Thymus (tissue), 11 donors: ENCODE measurements at regions not wholly inside any gene's neighbourhood (a gene's known extent, or its start where the extent isn't known, plus 50 kb on each side); places are given as distances from the start of the nearest gene placed in this dataset.

Experiments used
- DNase-seq, 9 donors: peaks; one replicate each; pipeline ENCODE4 v3.0.0-alpha.2; 2013; ENCODE audit warnings: low spot score in 9 of 9, low read depth in 6 of 9, missing footprints in 1 of 9
- H3K27ac ChIP-seq, 2 donors: one replicate each; pipeline ENCODE4 v1.5.1; 2013; ENCODE audit warnings: control low read depth in 1 of 2, low read depth in 1 of 2, low read length in 1 of 2, mild to moderate bottlenecking in 1 of 2, moderate library complexity in 1 of 2
- H3K27me3 ChIP-seq, 2 donors: one replicate each; pipeline ENCODE4 v1.5.1; 2013; ENCODE audit warnings: low read length in 1 of 2; ENCODE audit not compliant: control insufficient read depth in 2 of 2, insufficient read depth in 1 of 2
- H3K36me3 ChIP-seq, 2 donors: one replicate each; pipeline ENCODE4 v1.5.1; 2013; ENCODE audit warnings: low read length in 1 of 2, mild to moderate bottlenecking in 1 of 2, moderate library complexity in 1 of 2; ENCODE audit not compliant: control insufficient read depth in 2 of 2, insufficient read depth in 2 of 2
- H3K4me1 ChIP-seq, 2 donors: one replicate each; pipeline ENCODE4 v1.5.1; 2013; ENCODE audit warnings: low read length in 2 of 2; ENCODE audit not compliant: control insufficient read depth in 2 of 2, insufficient read depth in 2 of 2
- H3K4me3 ChIP-seq, 2 donors: one replicate each; pipeline ENCODE4 v1.5.1; 2013; ENCODE audit warnings: low read length in 2 of 2, control low read depth in 1 of 2, mild to moderate bottlenecking in 1 of 2
- H3K9me3 ChIP-seq, 2 donors: one replicate each; pipeline ENCODE4 v1.5.1; 2013; ENCODE audit warnings: low read length in 1 of 2, mild to moderate bottlenecking in 1 of 2; ENCODE audit not compliant: control insufficient read depth in 2 of 2, insufficient read depth in 1 of 2
- WGBS: extraction: QIAGEN DNeasy Blood & Tissue Kit; methylation state at CpG from one replicate; pipeline ENCODE4 v1.1.7; 2013; 5-methylcytosine and 5-hydroxymethylcytosine counted together
- donor health status: healthy.

- Histone ChIP-seq H3K27ac (no peak overlapping the region), H3K36me3 (no peaks in the 10 kb centered on the region), H3K4me1 (no peaks in the 10 kb centered on the region), H3K27me3 (peaks cover 3 to 17% of the 10 kb centered on the region in 2 donors), H3K4me3 (no peak overlapping the region), H3K9me3 (no peaks in the 10 kb centered on the region)
- WGBS: 89% methylated on average over 10 of the region's 10 CpGs
- no peak for DNase-seq
These were observed 330.7 kb downstream of the MTX2 start for GRCh38 chr2:176599796-176600485.

- WGBS: 84% methylated on average over 2 of the region's 2 CpGs
- peaks cover 0 to 17% of the 10 kb centered on the region in 2 donors for H3K27me3 ChIP-seq
These were observed 331.8 kb downstream of the MTX2 start for GRCh38 chr2:176601066-176601465.

GRCh38 chr2:176612036-176612435 is 342.8 kb downstream of the MTX2 start:
- Histone ChIP-seq H3K27me3 (peaks cover 0 to 20% of the 10 kb centered on the region in 2 donors), H3K9me3 (no peaks in the 10 kb centered on the region), H3K4me1 (no peaks in the 10 kb centered on the region), H3K36me3 (no peaks in the 10 kb centered on the region), H3K4me3 (no peak overlapping the region), H3K27ac (no peak overlapping the region)
- DNase-seq: no peak
- WGBS: 97% methylated on average over 4 of the region's 4 CpGs

More at GRCh38 chr2:176601066-176601465, 331.8 kb downstream of the MTX2 start:
- no peak for DNase-seq
- Histone ChIP-seq H3K27ac (no peak overlapping the region), H3K4me1 (no peaks in the 10 kb centered on the region), H3K36me3 (no peaks in the 10 kb centered on the region), H3K9me3 (no peaks in the 10 kb centered on the region), H3K4me3 (no peak overlapping the region)

- Histone ChIP-seq H3K36me3 (no peaks in the 10 kb centered on the region), H3K4me3 (no peak overlapping the region), H3K27ac (no peak overlapping the region), H3K27me3 (peaks cover 0 to 20% of the 10 kb centered on the region in 2 donors), H3K4me1 (no peaks in the 10 kb centered on the region), H3K9me3 (no peaks in the 10 kb centered on the region)
- DNase-seq: no peak
- 61% methylated on average over 3 of the region's 3 CpGs for WGBS
These were observed 343.5 kb downstream of the MTX2 start for GRCh38 chr2:176612736-176613135.

- 72% methylated on average over 3 of the region's 3 CpGs for WGBS
- no peak overlapping the region for H3K27ac ChIP-seq
These were observed 344.2 kb downstream of the MTX2 start for GRCh38 chr2:176613323-176613987.

GRCh38 chr2:176614049-176614448 is 344.8 kb downstream of the MTX2 start:
- no peak for DNase-seq
- H3K4me1 ChIP-seq: no peaks in the 10 kb centered on the region
- peaks cover 0 to 20% of the 10 kb centered on the region in 2 donors for H3K27me3 ChIP-seq
- H3K9me3 ChIP-seq: no peaks in the 10 kb centered on the region
- no peak overlapping the region for H3K27ac ChIP-seq
- H3K4me3 ChIP-seq: no peak overlapping the region
- WGBS: 77% methylated on average over 2 of the region's 2 CpGs
- no peaks in the 10 kb centered on the region for H3K36me3 ChIP-seq

More at GRCh38 chr2:176613323-176613987, 344.2 kb downstream of the MTX2 start:
- Histone ChIP-seq H3K4me1 (no peaks in the 10 kb centered on the region), H3K36me3 (no peaks in the 10 kb centered on the region), H3K4me3 (no peak overlapping the region), H3K9me3 (no peaks in the 10 kb centered on the region), H3K27me3 (peaks cover 0 to 20% of the 10 kb centered on the region in 2 donors)
- DNase-seq: no peak

GRCh38 chr2:176614930-176615329 is 345.7 kb downstream of the MTX2 start:
- 79% methylated on average over 2 of the region's 2 CpGs for WGBS
- Histone ChIP-seq H3K36me3 (no peaks in the 10 kb centered on the region), H3K27ac (no peak overlapping the region), H3K4me1 (no peaks in the 10 kb centered on the region), H3K9me3 (no peaks in the 10 kb centered on the region), H3K27me3 (peaks cover 0 to 22% of the 10 kb centered on the region in 2 donors), H3K4me3 (no peak overlapping the region)
- no peak for DNase-seq

GRCh38 chr2:176619504-176619903 is 350.3 kb downstream of the MTX2 start:
- H3K27ac ChIP-seq: no peak overlapping the region
- peaks cover 0 to 13% of the 10 kb centered on the region in 2 donors for H3K27me3 ChIP-seq
- DNase-seq: no peak
- no peak overlapping the region for H3K4me3 ChIP-seq
- no peaks in the 10 kb centered on the region for H3K9me3 ChIP-seq
- 95% methylated on average over 6 of the region's 6 CpGs for WGBS
- no peaks in the 10 kb centered on the region for H3K4me1 ChIP-seq
- no peaks in the 10 kb centered on the region for H3K36me3 ChIP-seq

GRCh38 chr2:176621350-176621749 is 352.1 kb downstream of the MTX2 start:
- H3K9me3 ChIP-seq: no peaks in the 10 kb centered on the region
- no peaks in the 10 kb centered on the region for H3K4me1 ChIP-seq
- H3K27me3 ChIP-seq: peaks cover 0 to 14% of the 10 kb centered on the region in 2 donors
- H3K27ac ChIP-seq: no peak overlapping the region
- WGBS: 86% methylated on average over 7 of the region's 7 CpGs
- no peak overlapping the region for H3K4me3 ChIP-seq
- DNase-seq: no peak
- H3K36me3 ChIP-seq: no peaks in the 10 kb centered on the region
